ENCODE measurements at regions not wholly inside any gene's neighbourhood (a gene's known extent, or its start where the extent isn't known, plus 50 kb on each side); places are given as distances from the start of the nearest gene placed in this dataset.
"Not testable (repeated sequence)": the region's sequence is repeated elsewhere in the genome, so short reads cannot be mapped to it uniquely, and the experiment has no call there.

- H3K9me3 ChIP-seq; DNase-seq; H3K36me3 ChIP-seq; H3K4me3 ChIP-seq; H3K4me1 ChIP-seq; intact Hi-C loops (cut with DNase I); H3K27ac ChIP-seq; H3K27me3 ChIP-seq: not testable (repeated sequence)
- WGBS, 2 donors, result 92 to 93% methylated on average over 10 to 11 of the region's 11 CpGs
These were observed 71.5 kb downstream of the WSB1 start for GRCh38 chr17:27365329-27365945.

GRCh38 chr17:27366437-27366836 lies 72.5 kb downstream of the WSB1 start:
- TF ChIP-seq POLR2A (IDR thresholded peaks at IDR 0.05), result no peak
- TF ChIP-seq CTCF (IDR thresholded peaks at IDR 0.05), result no peak
- 73 to 81% methylated on average over 5 of the region's 5 CpGs for WGBS, 2 donors
- Histone ChIP-seq H3K4me1 (peaks cover 0 to 10% (median 0%) of the 10 kb centered on the region in 3 donors), H3K27ac (no peak overlapping the region), H3K27me3 (no peaks in the 10 kb centered on the region), H3K36me3 (no peaks in the 10 kb centered on the region), H3K9me3 (peaks cover 0 to 12% (median 7%) of the 10 kb centered on the region in 3 donors), H3K4me3 (no peak overlapping the region)
- intact Hi-C loops (cut with DNase I), result no loop called here
- DNase-seq, result no peak

GRCh38 chr17:27367121-27367981 lies 73.4 kb downstream of the WSB1 start:
- Histone ChIP-seq H3K36me3 (no peaks in the 10 kb centered on the region), H3K4me3 (no peak overlapping the region), H3K27ac (no peak overlapping the region), H3K4me1 (peaks cover 0 to 10% (median 0%) of the 10 kb centered on the region in 3 donors), H3K9me3 (peaks cover 0 to 16% (median 7%) of the 10 kb centered on the region in 3 donors), H3K27me3 (no peaks in the 10 kb centered on the region)
- TF ChIP-seq CTCF (IDR thresholded peaks at IDR 0.05) (no peak), POLR2A (IDR thresholded peaks at IDR 0.05) (no peak)
- WGBS, 2 donors, result 77 to 84% methylated on average over 10 to 12 of the region's 17 CpGs
- intact Hi-C loops (cut with DNase I), result no loop called here
- no peak for DNase-seq

- Histone ChIP-seq H3K27me3 (no peaks in the 10 kb centered on the region), H3K4me1 (peaks cover 0 to 10% (median 0%) of the 10 kb centered on the region in 3 donors), H3K9me3 (peaks cover 0 to 23% (median 7%) of the 10 kb centered on the region in 3 donors), H3K36me3 (no peaks in the 10 kb centered on the region), H3K27ac (no peak overlapping the region), H3K4me3 (no peak overlapping the region)
- DNase-seq, result no peak
- 68 to 77% methylated on average over 3 to 4 of the region's 4 CpGs for WGBS, 2 donors
- TF ChIP-seq CTCF (IDR thresholded peaks at IDR 0.05) (no peak), POLR2A (IDR thresholded peaks at IDR 0.05) (no peak)
- intact Hi-C loops (cut with DNase I), result no loop called here
These were observed 74.4 kb downstream of the WSB1 start for GRCh38 chr17:27368151-27368795.

GRCh38 chr17:27368980-27369379 lies 75.1 kb downstream of the WSB1 start:
- H3K27ac ChIP-seq, result no peak overlapping the region
- WGBS, 2 donors, result 87 to 90% methylated on average over 3 to 4 of the region's 4 CpGs
- H3K36me3 ChIP-seq, result no peaks in the 10 kb centered on the region
- peaks cover 0 to 27% (median 11%) of the 10 kb centered on the region in 3 donors for H3K9me3 ChIP-seq
- H3K4me3 ChIP-seq, result no peak overlapping the region
- peaks cover 0 to 3% (median 0%) of the 10 kb centered on the region in 3 donors for H3K4me1 ChIP-seq
- DNase-seq, result no peak
- intact Hi-C loops (cut with DNase I), result no loop called here
- H3K27me3 ChIP-seq, result no peaks in the 10 kb centered on the region
- no peak for TF ChIP-seq POLR2A (IDR thresholded peaks at IDR 0.05)
- TF ChIP-seq CTCF (IDR thresholded peaks at IDR 0.05), result no peak
